H1 (cell line): ENCODE measurements at regions not wholly inside any gene's neighbourhood (a gene's known extent, or its start where the extent isn't known, plus 50 kb on each side); places are given as distances from the start of the nearest gene placed in this dataset.

Experiments used
- ATF3 ChIP-seq: IDR thresholded peaks from 2 replicates; pipeline ENCODE4 v1.6.1; 2011; ENCODE audit warnings: low read depth, mild to moderate bottlenecking, low read length; ENCODE audit not compliant: insufficient read depth
- CHD2 ChIP-seq: IDR thresholded peaks from 2 replicates; pipeline ENCODE4 v1.6.1; 2012; ENCODE audit warnings: low read length, improper control_type of control experiment
- CTCF ChIP-seq, 3 experiments: IDR thresholded peaks; 1 replicate in 2 of 3; 2 replicates in 1 of 3; pipeline versions ENCODE4 v1.5.1 to v1.6.1; 2011; ENCODE audit warnings: low read length in 3 of 3, mild to moderate bottlenecking in 3 of 3, inconsistent platforms in 2 of 3, low read depth in 1 of 3, moderate library complexity in 1 of 3; ENCODE audit not compliant: insufficient read depth in 1 of 3; ENCODE audit errors: control extremely low read depth in 1 of 3
- EP300 ChIP-seq, 2 experiments: IDR thresholded peaks; 1 replicate in 1 of 2; 2 replicates in 1 of 2; pipeline ENCODE4 v1.6.1; 2011 to 2012; ENCODE audit warnings: low read depth in 2 of 2, low read length in 2 of 2, mild to moderate bottlenecking in 2 of 2, borderline replicate concordance in 1 of 2, inconsistent platforms in 1 of 2, moderate library complexity in 1 of 2
- EZH2 ChIP-seq: fragments of 200-600 bp; sonication (generic); IDR thresholded peaks from 2 replicates; pipeline ENCODE4 v1.7.1; 2012; ENCODE audit warnings: low read depth, mild to moderate bottlenecking, moderate library complexity, low read length, inconsistent platforms; ENCODE audit not compliant: severe bottlenecking
- KDM1A ChIP-seq: fragments of 200-600, 300-600 bp; sonication (generic); IDR thresholded peaks from 2 replicates; pipeline ENCODE4 v1.7.1; 2016; ENCODE audit warnings: mild to moderate bottlenecking, low read length, borderline replicate concordance
- MAFK ChIP-seq: IDR thresholded peaks from 2 replicates; pipeline ENCODE4 v1.6.1; 2012; ENCODE audit warnings: low read depth, mild to moderate bottlenecking, improper control_type of control experiment, low read length
- MAX ChIP-seq: IDR thresholded peaks from 2 replicates; pipeline ENCODE4 v1.6.1; 2012; ENCODE audit warnings: inconsistent platforms
- POLR2AphosphoS5 ChIP-seq: IDR thresholded peaks from 2 replicates; pipeline ENCODE4 v1.6.1; 2011; ENCODE audit warnings: low read depth, low read length
- RFX5 ChIP-seq: IDR thresholded peaks from 2 replicates; pipeline ENCODE4 v1.6.1; 2011; ENCODE audit warnings: low read depth, low read length, improper control_type of control experiment, borderline replicate concordance
- SIN3A ChIP-seq, 2 experiments: IDR thresholded peaks in 1 of 2; conservative IDR thresholded peaks in 1 of 2; 2 replicates each; pipeline ENCODE4 v1.6.1; 2011 to 2012; ENCODE audit warnings: low read length in 2 of 2, improper control_type of control experiment in 1 of 2, low read depth in 1 of 2, mild to moderate bottlenecking in 1 of 2
- SP1 ChIP-seq: IDR thresholded peaks from 2 replicates; pipeline ENCODE4 v1.6.1; 2011; ENCODE audit warnings: low read depth, low read length
- SUZ12 ChIP-seq: fragments of 200-600 bp; sonication (generic); IDR thresholded peaks from 2 replicates; pipeline ENCODE4 v1.6.1; 2012; ENCODE audit warnings: mild to moderate bottlenecking, inconsistent platforms, low read length, moderate library complexity, mixed read lengths
- TEAD4 ChIP-seq: IDR thresholded peaks from 2 replicates; pipeline ENCODE4 v1.6.1; 2012; ENCODE audit warnings: low read depth, low read length, inconsistent platforms, mixed read lengths

- no peak for TF ChIP-seq CTCF (IDR thresholded peaks at IDR 0.05; ENCODE audit: control extremely low read depth in 1 of 3, insufficient read depth in 1 of 3, low read depth in 1 of 3, low read length in 3 of 3)
- no peak for TF ChIP-seq POLR2AphosphoS5
- no peak for TF ChIP-seq TEAD4
- TF ChIP-seq EZH2, result no peak
- TF ChIP-seq ATF3, result no peak
- no peak for TF ChIP-seq EP300 (IDR thresholded peaks at IDR 0.05; ENCODE audit: borderline replicate concordance in 1 of 2, low read depth in 2 of 2, low read length in 2 of 2)
- no peak for TF ChIP-seq KDM1A
- TF ChIP-seq CHD2, result no peak
- TF ChIP-seq SUZ12, result no peak
- no peak for TF ChIP-seq MAX
- no peak for TF ChIP-seq MAFK
- no peak for TF ChIP-seq SP1
- TF ChIP-seq RFX5, result no peak
- no peak for TF ChIP-seq SIN3A (conservative IDR thresholded peaks at IDR 0.05 in 1 of 2, IDR thresholded peaks at IDR 0.05 in 1 of 2; ENCODE audit: low read depth in 1 of 2, low read length in 2 of 2)
These were observed 281.1 kb downstream of the TTLL7 start for GRCh38 chr1:83717785-83718184.
